ENCODE measurements at regions not wholly inside any gene's neighbourhood (a gene's known extent, or its start where the extent isn't known, plus 50 kb on each side); places are given as distances from the start of the nearest gene placed in this dataset. TPM values are rescaled to one million over a fixed set of nuclear protein-coding genes. Genes with fewer than 3 reads are reported as not detected.

- no peak for DNase-seq (ENCODE audit: low read depth, low spot score)
- no peaks in the 10 kb centered on the region for H3K27me3 ChIP-seq (ENCODE audit: control insufficient read depth, insufficient read depth, low read length)
- H3K27ac ChIP-seq (ENCODE audit: low read depth, low read length) = no peak overlapping the region
- ChIA-PET CTCF (interaction anchor here (1.0 to 2.1 kb wide), 2 partner anchors 24 to 222 kb away, joined by 6 to 16 read pairs; no protein-coding TSS in a partner anchor), POLR2A (no interaction called here)
- TF ChIP-seq CTCF (IDR thresholded peaks at IDR 0.05; ENCODE audit: low read depth, low read length) = no peak
- H3K9me3 ChIP-seq (ENCODE audit: control insufficient read depth, insufficient read depth, low read length) = no peaks in the 10 kb centered on the region
- H3K4me3 ChIP-seq (ENCODE audit: low read depth, low read length) = no peak overlapping the region
These were observed 81.8 kb upstream of the C21orf91 start for GRCh38 chr21:17900990-17901385.

- no peaks in the 10 kb centered on the region for H3K27me3 ChIP-seq (ENCODE audit: control insufficient read depth, insufficient read depth, low read length)
- DNase-seq (ENCODE audit: low read depth, low spot score) = no peak
- H3K27ac ChIP-seq (ENCODE audit: low read depth, low read length) = no peak overlapping the region
These were observed 81.3 kb upstream of the C21orf91 start for GRCh38 chr21:17900281-17900989.

GRCh38 chr21:17889171-17889570 lies 70.0 kb upstream of the C21orf91 start:
- CTCF ChIA-PET = no interaction called here
- POLR2A ChIA-PET = no interaction called here

More at GRCh38 chr21:17900281-17900989, 81.3 kb upstream of the C21orf91 start:
- Histone ChIP-seq H3K4me3 (ENCODE audit: low read depth, low read length) (no peak overlapping the region), H3K9me3 (ENCODE audit: control insufficient read depth, insufficient read depth, low read length) (no peaks in the 10 kb centered on the region)
- no peak for TF ChIP-seq CTCF (IDR thresholded peaks at IDR 0.05; ENCODE audit: low read depth, low read length)
- CTCF ChIA-PET = interaction anchor here (1.0 to 2.1 kb wide), 2 partner anchors 25 to 222 kb away, joined by 6 to 16 read pairs; no protein-coding TSS in a partner anchor
- POLR2A ChIA-PET = no interaction called here

DNA sequence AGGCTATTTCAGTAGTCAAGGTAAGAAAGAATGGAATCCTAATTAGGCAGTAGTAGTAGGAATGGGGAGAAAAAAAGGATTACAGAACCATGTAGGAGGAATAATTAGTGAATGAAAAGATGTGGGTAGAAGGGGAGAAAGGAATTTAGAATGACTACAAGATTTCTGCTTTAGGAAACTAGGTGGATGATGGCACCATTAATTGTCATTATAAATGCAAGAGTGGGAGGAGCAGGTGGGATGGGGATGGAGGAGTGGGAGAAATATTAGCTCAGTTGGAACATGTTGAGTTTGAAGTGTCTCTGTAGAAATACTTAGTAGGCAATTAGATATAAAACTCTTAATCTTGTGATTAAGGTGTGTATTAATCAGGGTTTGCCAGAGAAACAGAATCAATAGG lies 50.0 kb upstream of the C21orf91 start:
- no peak overlapping the region for H3K4me3 ChIP-seq (ENCODE audit: low read depth, low read length)
- DNase-seq (ENCODE audit: low read depth, low spot score) = no peak
- ChIA-PET CTCF (no interaction called here), POLR2A (no interaction called here)
- no peaks in the 10 kb centered on the region for H3K27me3 ChIP-seq (ENCODE audit: control insufficient read depth, insufficient read depth, low read length)
- no peak for TF ChIP-seq CTCF (IDR thresholded peaks at IDR 0.05; ENCODE audit: low read depth, low read length)
- H3K9me3 ChIP-seq (ENCODE audit: control insufficient read depth, insufficient read depth, low read length) = no peaks in the 10 kb centered on the region
- H3K27ac ChIP-seq (ENCODE audit: low read depth, low read length) = no peak overlapping the region

More at GRCh38 chr21:17889171-17889570, 70.0 kb upstream of the C21orf91 start:
- Histone ChIP-seq H3K27ac (ENCODE audit: low read depth, low read length) (no peak overlapping the region), H3K9me3 (ENCODE audit: control insufficient read depth, insufficient read depth, low read length) (no peaks in the 10 kb centered on the region), H3K4me3 (ENCODE audit: low read depth, low read length) (no peak overlapping the region), H3K27me3 (ENCODE audit: control insufficient read depth, insufficient read depth, low read length) (no peaks in the 10 kb centered on the region)
- TF ChIP-seq CTCF (IDR thresholded peaks at IDR 0.05; ENCODE audit: low read depth, low read length) = no peak
- DNase-seq (ENCODE audit: low read depth, low spot score) = no peak

Small RNA genes in the stretch of these regions (small RNA-seq; reads per million reads assigned to genes)
- gene RPL37P3 (ENCODE audit: insufficient read length, low read depth) = not detected
